Activated T-helper 17 cell treated with anti-CD3 and anti-CD28 coated beads, Interleukin-2, amount 50 U/mL, for 72 hours (primary cell): ENCODE measurements at regions not wholly inside any gene's neighbourhood (a gene's known extent, or its start where the extent isn't known, plus 50 kb on each side); places are given as distances from the start of the nearest gene placed in this dataset.
"Not testable (repeated sequence)": the region's sequence is repeated elsewhere in the genome, so short reads cannot be mapped to it uniquely, and the experiment has no call there.

ENCODE experiments used
- ATAC-seq: fragments of 150-1000 bp; cut with Tn5 transposase; replicated peaks from 2 replicates; pipeline ENCODE4 v1.10.0; 2021; ENCODE audit warnings: mild to moderate bottlenecking, moderate library complexity
- H3K27ac Mint-ChIP-seq: one replicate; pipeline ENCODE4 v1.8.0; 2022; ENCODE audit warnings: mixed read lengths
- H3K27me3 Mint-ChIP-seq: one replicate; pipeline ENCODE4 v1.8.0; 2022; ENCODE audit warnings: mixed read lengths
- H3K36me3 Mint-ChIP-seq: one replicate; pipeline ENCODE4 v1.8.0; 2022; ENCODE audit warnings: low read depth, mild to moderate bottlenecking, mixed read lengths
- H3K4me1 Mint-ChIP-seq: one replicate; pipeline ENCODE4 v1.8.0; 2022; ENCODE audit warnings: mixed read lengths
- H3K4me3 Mint-ChIP-seq: one replicate; pipeline ENCODE4 v1.8.0; 2022; ENCODE audit warnings: mild to moderate bottlenecking, mixed read lengths
- H3K9me3 Mint-ChIP-seq: one replicate; pipeline ENCODE4 v1.8.0; 2022; ENCODE audit warnings: mixed read lengths

DNA sequence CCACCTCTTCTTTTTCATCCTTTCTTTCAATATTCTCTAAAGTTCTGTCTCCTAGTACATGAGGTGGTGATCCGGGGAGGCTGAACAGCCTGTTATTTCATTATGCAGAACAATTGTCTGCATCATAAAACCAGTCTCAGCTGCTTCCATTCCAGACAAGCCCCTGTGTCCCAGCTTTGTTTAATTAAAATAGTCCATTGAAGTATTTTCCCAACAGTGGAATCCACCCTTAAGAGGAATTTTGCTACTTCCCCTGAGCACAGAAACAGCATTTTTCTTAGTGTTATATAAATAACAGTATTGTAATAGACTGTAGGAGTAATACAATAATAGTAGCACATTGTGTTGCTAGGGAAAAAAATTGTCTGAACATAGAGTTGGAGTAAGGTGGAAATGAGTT, 395.4 kb upstream of the TCF4 start:
- Mint-ChIP-seq H3K27ac (no peak overlapping the region), H3K36me3 (no peaks in the 10 kb centered on the region), H3K27me3 (no peaks in the 10 kb centered on the region), H3K4me1 (no peaks in the 10 kb centered on the region), H3K4me3 (no peak overlapping the region), H3K9me3 (peaks cover 18% of the 10 kb centered on the region)
- no peak for ATAC-seq

DNA sequence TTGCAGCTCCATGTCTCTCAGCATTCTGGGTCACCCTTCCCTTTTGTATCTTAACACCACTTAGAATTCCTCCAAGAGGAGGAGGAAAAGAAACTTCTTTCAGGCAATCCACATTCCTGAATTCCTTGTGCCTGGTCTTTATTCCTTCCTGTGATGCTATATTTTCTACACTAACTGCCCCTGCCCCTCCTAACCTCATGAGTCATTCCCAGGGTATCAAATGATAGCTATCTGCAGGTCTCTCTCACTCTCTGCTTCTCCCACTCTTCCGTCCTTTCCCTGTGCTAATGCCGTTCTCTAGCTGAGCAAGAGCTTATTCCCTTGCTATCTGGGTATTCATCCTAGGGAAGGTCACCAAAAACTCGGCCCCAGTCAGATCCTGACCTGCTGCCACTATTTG, 395.0 kb upstream of the TCF4 start:
- Mint-ChIP-seq H3K36me3 (no peaks in the 10 kb centered on the region), H3K27me3 (no peaks in the 10 kb centered on the region), H3K27ac (no peak overlapping the region), H3K9me3 (peaks cover 18% of the 10 kb centered on the region), H3K4me1 (no peaks in the 10 kb centered on the region), H3K4me3 (no peak overlapping the region)
- no peak for ATAC-seq

DNA sequence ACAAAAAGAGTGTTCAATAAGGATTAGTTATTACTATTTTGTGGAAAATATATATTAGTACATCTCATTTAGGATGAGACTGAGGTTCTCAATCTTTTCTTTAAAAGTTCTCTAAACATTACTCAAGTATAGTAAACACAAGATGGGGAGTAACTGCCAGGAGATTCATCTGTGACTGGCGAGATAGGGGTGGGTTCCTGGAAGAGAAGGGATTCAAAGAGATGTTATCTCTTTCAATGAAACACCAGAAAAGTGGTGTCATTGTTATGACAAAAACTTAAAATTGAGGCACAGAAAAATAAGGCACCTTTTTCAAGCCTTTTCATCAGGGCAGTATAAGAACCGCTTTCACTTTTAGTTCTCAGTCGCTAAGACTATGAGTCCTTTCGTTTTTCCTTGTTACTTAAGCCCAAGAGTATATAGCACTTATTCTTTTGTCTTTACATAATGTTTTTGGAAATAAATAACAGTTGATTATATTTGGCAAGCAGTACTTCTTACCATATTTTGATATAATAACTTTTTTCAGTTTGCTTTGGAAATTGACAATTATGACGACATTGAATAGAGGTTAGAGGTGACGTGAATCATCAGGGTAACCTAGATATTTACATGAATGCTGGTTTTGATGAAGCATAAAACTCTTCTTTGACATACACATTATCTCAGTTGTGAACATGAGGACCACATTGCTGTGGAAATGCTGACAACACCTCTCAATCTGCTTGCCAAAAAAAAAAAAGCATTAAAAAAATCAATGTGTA, 393.9 kb upstream of the TCF4 start:
- Mint-ChIP-seq H3K4me3 (no peak overlapping the region), H3K36me3 (no peaks in the 10 kb centered on the region), H3K9me3 (peaks cover 18% of the 10 kb centered on the region), H3K27ac (no peak overlapping the region), H3K4me1 (no peaks in the 10 kb centered on the region), H3K27me3 (no peaks in the 10 kb centered on the region)
- no peak for ATAC-seq

GRCh38 chr18:55974521-55974920, 386.5 kb upstream of the TCF4 start:
- H3K9me3 Mint-ChIP-seq, result peaks cover 4% of the 10 kb centered on the region

DNA sequence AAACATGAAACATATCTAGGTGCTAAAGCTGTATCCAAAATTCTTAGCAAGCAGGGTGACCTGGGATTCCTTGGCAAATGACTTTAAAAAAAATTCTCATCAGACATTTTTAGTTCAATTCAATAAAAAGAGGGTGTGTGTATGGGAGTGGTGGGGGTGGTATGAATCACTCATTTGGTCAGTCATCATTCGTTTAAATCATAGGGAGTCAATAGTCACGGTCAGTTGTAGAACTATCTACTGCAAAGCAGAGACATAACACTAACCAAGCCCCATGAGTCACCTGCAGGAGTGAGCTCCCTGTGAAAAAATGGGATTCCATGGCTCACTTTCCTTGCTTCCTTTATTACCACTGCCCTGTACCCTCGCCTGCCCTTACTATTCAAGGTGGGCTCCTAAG, 380.6 kb upstream of the TCF4 start:
- no peaks in the 10 kb centered on the region for H3K27me3 Mint-ChIP-seq
- H3K9me3 Mint-ChIP-seq, result no peaks in the 10 kb centered on the region
- no peak overlapping the region for H3K4me3 Mint-ChIP-seq
- no peak overlapping the region for H3K27ac Mint-ChIP-seq
- no peak for ATAC-seq
- H3K36me3 Mint-ChIP-seq, result no peaks in the 10 kb centered on the region
- no peaks in the 10 kb centered on the region for H3K4me1 Mint-ChIP-seq

More at GRCh38 chr18:55974521-55974920, 386.5 kb upstream of the TCF4 start:
- no peak for ATAC-seq
- H3K27ac Mint-ChIP-seq, result no peak overlapping the region
- no peaks in the 10 kb centered on the region for H3K4me1 Mint-ChIP-seq
- H3K27me3 Mint-ChIP-seq, result no peaks in the 10 kb centered on the region
- no peaks in the 10 kb centered on the region for H3K36me3 Mint-ChIP-seq
- no peak overlapping the region for H3K4me3 Mint-ChIP-seq

- Mint-ChIP-seq H3K27me3 (no peaks in the 10 kb centered on the region), H3K4me3 (no peak overlapping the region), H3K36me3 (no peaks in the 10 kb centered on the region), H3K27ac (no peak overlapping the region), H3K9me3 (peaks cover 4% of the 10 kb centered on the region), H3K4me1 (no peaks in the 10 kb centered on the region)
- no peak for ATAC-seq
These were observed 379.0 kb upstream of the TCF4 start for GRCh38 chr18:55967019-55967418.

- Mint-ChIP-seq H3K36me3 (no peaks in the 10 kb centered on the region), H3K27ac (no peak overlapping the region), H3K4me3 (no peak overlapping the region)
These were observed 376.2 kb upstream of the TCF4 start for GRCh38 chr18:55964171-55964570.

DNA sequence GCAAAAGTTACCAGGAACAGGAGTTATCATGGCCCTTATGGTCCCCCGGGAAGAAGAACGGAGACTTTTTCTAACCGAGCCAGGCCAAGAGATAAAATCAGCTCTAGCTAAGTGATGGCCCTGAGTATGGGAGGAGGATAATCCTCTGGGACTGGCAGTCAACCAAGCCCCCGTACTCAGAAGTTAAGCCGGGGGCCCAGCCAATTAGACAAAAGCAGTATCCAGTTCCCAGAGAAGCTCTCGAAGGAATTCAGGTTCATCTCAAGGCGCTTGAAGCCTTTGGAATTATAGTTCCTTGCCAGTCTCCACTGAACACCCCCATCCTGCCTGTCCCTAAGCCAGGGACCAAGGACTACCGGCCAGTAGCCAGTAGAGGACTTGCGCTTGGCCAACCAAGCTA, 365.3 kb upstream of the TCF4 start:
- H3K4me1 Mint-ChIP-seq, result no peaks in the 10 kb centered on the region
- H3K4me3 Mint-ChIP-seq, result no peak overlapping the region
- H3K36me3 Mint-ChIP-seq, result no peaks in the 10 kb centered on the region

More at GRCh38 chr18:55964171-55964570, 376.2 kb upstream of the TCF4 start:
- Mint-ChIP-seq H3K9me3 (peaks cover 4% of the 10 kb centered on the region), H3K4me1 (no peaks in the 10 kb centered on the region), H3K27me3 (no peaks in the 10 kb centered on the region)
- no peak for ATAC-seq

DNA sequence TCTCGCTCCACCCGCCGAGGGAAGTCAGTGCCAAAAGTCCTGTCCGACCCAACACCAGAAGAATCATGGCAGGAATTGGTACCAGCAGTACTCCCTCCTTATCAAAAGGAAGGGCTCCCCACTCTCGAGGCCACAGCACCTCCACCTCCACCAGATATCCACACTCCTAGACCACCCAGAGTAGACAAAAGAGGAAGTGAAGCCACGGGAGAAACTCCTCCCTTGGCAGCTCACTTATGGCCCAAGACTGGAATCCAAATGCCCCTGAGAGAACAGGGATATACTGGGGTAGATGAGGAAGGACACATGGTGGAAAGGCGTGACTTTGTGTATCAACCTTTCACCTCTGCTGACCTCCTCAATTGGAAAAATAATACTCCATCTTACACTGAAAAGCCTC, 363.7 kb upstream of the TCF4 start:
- peaks cover 13% of the 10 kb centered on the region for H3K9me3 Mint-ChIP-seq
- ATAC-seq, H3K4me3 Mint-ChIP-seq, H3K4me1 Mint-ChIP-seq, H3K36me3 Mint-ChIP-seq, H3K27ac Mint-ChIP-seq, H3K27me3 Mint-ChIP-seq: not testable (repeated sequence)

More for the DNA sequence above, 365.3 kb upstream of the TCF4 start:
- peaks cover 10% of the 10 kb centered on the region for H3K9me3 Mint-ChIP-seq
- ATAC-seq, result no peak
- no peak overlapping the region for H3K27ac Mint-ChIP-seq
- no peaks in the 10 kb centered on the region for H3K27me3 Mint-ChIP-seq

DNA sequence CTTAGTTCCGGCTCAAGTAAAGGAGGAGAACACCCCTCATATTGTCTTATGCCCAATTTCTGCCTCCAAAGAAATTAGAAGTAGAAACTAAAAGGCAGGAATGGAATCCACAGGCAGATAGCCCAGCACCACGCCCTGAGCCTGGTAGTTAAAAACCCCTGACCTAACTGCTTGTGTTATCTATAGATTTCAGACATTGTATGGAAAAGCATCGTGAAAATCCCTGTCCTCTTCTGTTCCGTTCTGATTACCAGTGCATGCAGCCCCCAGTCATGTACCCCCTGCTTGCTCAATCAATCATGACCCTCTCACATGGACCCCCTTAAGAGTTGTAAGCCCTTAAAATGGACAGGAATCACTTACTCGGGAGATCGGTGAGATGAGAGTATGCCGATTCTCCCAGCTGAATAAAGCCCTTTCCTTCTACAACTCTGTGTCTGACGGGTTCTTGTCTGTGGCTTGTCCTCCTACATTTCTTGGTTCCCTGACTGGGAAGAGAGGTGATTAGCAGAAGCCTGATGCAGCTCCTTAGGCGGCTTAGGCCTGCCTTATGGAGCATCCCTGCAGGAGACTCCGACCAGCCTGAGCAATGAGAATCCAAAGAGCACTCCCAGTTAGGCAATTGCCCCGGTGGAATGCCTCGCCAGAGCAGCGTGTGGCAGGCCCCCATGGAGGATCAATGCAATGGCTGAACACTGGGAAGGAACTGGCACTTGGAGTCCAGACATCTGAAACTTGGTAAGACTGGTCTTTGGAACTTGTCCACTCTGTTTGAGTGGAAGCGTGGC, 362.6 kb upstream of the TCF4 start:
- H3K27me3 Mint-ChIP-seq, result no peaks in the 10 kb centered on the region
- no peak overlapping the region for H3K4me3 Mint-ChIP-seq
- H3K9me3 Mint-ChIP-seq, result peaks cover 15% of the 10 kb centered on the region
- H3K4me1 Mint-ChIP-seq, result no peaks in the 10 kb centered on the region
- ATAC-seq, result no peak
- no peak overlapping the region for H3K27ac Mint-ChIP-seq
- no peaks in the 10 kb centered on the region for H3K36me3 Mint-ChIP-seq

DNA sequence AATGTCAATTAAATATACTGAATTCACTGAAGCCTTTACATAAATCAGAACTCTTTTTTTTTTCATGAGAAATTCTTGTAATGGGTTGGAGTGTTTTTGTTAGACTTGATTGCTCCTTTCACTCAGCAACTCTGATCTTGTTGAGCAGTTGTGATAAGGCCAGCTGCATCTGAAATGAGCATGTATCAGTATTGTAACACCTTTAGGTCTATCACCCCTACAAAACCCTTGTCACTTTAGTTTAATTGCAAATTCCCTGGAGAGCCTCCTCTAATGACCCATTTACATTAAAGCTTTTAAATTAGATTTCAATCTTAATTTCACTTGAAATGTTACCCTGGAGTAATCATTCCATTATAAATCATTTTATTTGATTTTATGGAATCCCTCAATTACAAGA, 346.8 kb upstream of the TCF4 start:
- H3K27ac Mint-ChIP-seq, result no peak overlapping the region
- H3K9me3 Mint-ChIP-seq, result peaks cover 18% of the 10 kb centered on the region
- H3K4me1 Mint-ChIP-seq, result no peaks in the 10 kb centered on the region
- H3K4me3 Mint-ChIP-seq, result no peak overlapping the region
- no peak for ATAC-seq
- no peaks in the 10 kb centered on the region for H3K27me3 Mint-ChIP-seq
- H3K36me3 Mint-ChIP-seq, result no peaks in the 10 kb centered on the region

DNA sequence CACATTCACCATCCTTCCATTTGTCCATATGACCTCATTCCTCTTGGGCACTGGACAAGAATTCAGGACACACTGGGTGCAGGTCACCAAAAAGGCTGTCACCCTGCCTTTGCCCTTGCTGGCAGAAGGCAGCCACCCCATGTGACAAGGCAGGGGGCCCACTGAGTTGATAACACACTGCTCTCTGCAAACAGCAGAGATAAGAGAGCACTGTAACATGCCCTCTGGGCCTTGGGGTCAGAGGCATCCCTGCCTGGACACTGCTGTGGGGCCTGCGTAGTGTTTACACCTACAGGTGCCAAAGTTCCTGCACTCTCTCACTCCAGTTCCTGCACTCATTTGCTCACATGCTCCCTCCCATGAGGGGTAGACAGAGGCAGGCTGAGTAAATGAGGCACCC, 344.7 kb upstream of the TCF4 start:
- no peak for ATAC-seq
- no peaks in the 10 kb centered on the region for H3K4me1 Mint-ChIP-seq
- no peaks in the 10 kb centered on the region for H3K27me3 Mint-ChIP-seq
- H3K4me3 Mint-ChIP-seq, result no peak overlapping the region
- peaks cover 13% of the 10 kb centered on the region for H3K9me3 Mint-ChIP-seq
- H3K36me3 Mint-ChIP-seq, result no peaks in the 10 kb centered on the region
- H3K27ac Mint-ChIP-seq, result no peak overlapping the region

GRCh38 chr18:55927831-55928230, 339.8 kb upstream of the TCF4 start:
- no peaks in the 10 kb centered on the region for H3K4me1 Mint-ChIP-seq
- H3K27ac Mint-ChIP-seq, result no peak overlapping the region
- ATAC-seq, result no peak
- H3K27me3 Mint-ChIP-seq, result no peaks in the 10 kb centered on the region
- H3K9me3 Mint-ChIP-seq, result peaks cover 14% of the 10 kb centered on the region
- H3K4me3 Mint-ChIP-seq, result no peak overlapping the region
- no peaks in the 10 kb centered on the region for H3K36me3 Mint-ChIP-seq

DNA sequence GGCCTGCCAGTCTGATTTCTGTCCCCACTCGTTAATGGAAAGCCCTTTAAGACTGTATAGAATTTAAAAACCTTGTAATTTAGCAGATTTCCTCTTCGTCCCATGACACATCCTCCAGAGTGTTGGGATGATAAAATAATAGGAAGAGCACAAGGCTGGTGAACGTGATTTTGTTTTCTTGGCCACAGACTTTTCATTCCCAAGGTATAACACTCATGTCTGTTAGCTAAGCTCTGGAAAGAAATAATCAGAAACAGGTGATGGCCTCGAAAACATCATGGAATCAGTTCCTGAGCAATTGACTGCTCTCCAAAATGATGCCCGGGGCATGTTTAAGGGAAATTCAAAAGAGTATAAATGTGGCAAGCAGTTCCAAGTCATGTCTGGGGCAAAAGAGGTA, 337.8 kb upstream of the TCF4 start:
- Mint-ChIP-seq H3K36me3 (no peaks in the 10 kb centered on the region), H3K9me3 (peaks cover 5% of the 10 kb centered on the region), H3K27ac (no peak overlapping the region), H3K27me3 (no peaks in the 10 kb centered on the region), H3K4me1 (no peaks in the 10 kb centered on the region), H3K4me3 (no peak overlapping the region)
- ATAC-seq, result no peak

DNA sequence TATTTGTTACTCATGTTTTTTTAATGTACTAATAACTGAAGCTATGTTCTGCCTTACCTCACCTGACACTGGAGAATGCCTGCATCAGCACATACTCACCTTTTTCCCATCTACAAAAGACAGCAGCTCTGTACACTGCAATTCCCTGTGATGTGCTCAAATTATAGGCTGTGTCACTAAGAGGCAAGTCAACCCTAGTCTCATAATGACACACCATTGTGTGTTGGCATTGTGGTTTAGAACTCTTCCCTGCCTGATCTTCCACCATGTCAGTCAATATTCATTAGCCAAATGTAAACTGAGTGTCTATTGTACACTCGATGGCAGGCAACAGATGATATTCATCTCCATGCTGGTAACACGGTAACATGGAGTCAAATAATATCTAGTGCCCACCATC, 332.1 kb upstream of the TCF4 start:
- Mint-ChIP-seq H3K9me3 (peaks cover 15% of the 10 kb centered on the region), H3K36me3 (no peaks in the 10 kb centered on the region), H3K4me3 (no peak overlapping the region), H3K4me1 (no peaks in the 10 kb centered on the region), H3K27me3 (no peaks in the 10 kb centered on the region), H3K27ac (no peak overlapping the region)
- ATAC-seq, result no peak
